K562 (cell line): ENCODE measurements at regions not wholly inside any gene's neighbourhood (a gene's known extent, or its start where the extent isn't known, plus 50 kb on each side); places are given as distances from the start of the nearest gene placed in this dataset.

Source experiments
- BRF1 ChIP-seq: IDR thresholded peaks from 3 replicates; pipeline ENCODE4 v1.6.1; 2011; ENCODE audit warnings: borderline replicate concordance, mild to moderate bottlenecking; ENCODE audit not compliant: insufficient read length; ENCODE audit errors: extremely low read depth
- CSDE1 ChIP-seq, 2 experiments: fragments of 450-650 bp; IDR thresholded peaks; 2 replicates each; pipeline ENCODE4 v1.6.1; 2016; ENCODE audit warnings: mild to moderate bottlenecking in 1 of 2
- E2F5 ChIP-seq: sonication (generic); formaldehyde crosslinking; IDR thresholded peaks from 2 replicates; pipeline ENCODE4 v1.8.0; 2022; ENCODE audit warnings: mild to moderate bottlenecking, missing genetic modification reagents
- JUNB ChIP-seq: fragments of 450-650 bp; formaldehyde crosslinking; conservative IDR thresholded peaks from 2 replicates; pipeline ENCODE4 v1.4.0; 2020; ENCODE audit warnings: mild to moderate bottlenecking
- KAT7 ChIP-seq: sonication (generic); formaldehyde crosslinking; IDR thresholded peaks from 2 replicates; pipeline ENCODE4 v1.8.0; 2022; ENCODE audit warnings: missing genetic modification reagents, mild to moderate bottlenecking, borderline replicate concordance
- MCM7 ChIP-seq, 2 experiments: fragments of 450-650 bp; IDR thresholded peaks; 2 replicates each; pipeline ENCODE4 v1.6.1; 2016 to 2018
- PRPF4 ChIP-seq: fragments of 200-400 bp; formaldehyde crosslinking; IDR thresholded peaks from one replicate; pipeline ENCODE4 v1.6.1; 2017; ENCODE audit warnings: low read length, low read depth, mild to moderate bottlenecking; ENCODE audit not compliant: insufficient read depth, poor library complexity, severe bottlenecking
- PTTG1 ChIP-seq: fragments of 450-650 bp; IDR thresholded peaks from 2 replicates; pipeline ENCODE4 v1.6.1; 2016; ENCODE audit warnings: low read depth, mild to moderate bottlenecking, missing genetic modification characterization, missing compliant biosample characterization
- RUNX1 ChIP-seq: sonication (generic); IDR thresholded peaks from 2 replicates; pipeline ENCODE4 v1.6.1; 2016; ENCODE audit warnings: antibody characterized with exemption, low read depth
- SAFB2 ChIP-seq: fragments of 200-400 bp; formaldehyde crosslinking; IDR thresholded peaks from 2 replicates; pipeline ENCODE4 v1.6.1; 2018; ENCODE audit warnings: borderline replicate concordance, low read length, low read depth, moderate library complexity; ENCODE audit not compliant: severe bottlenecking
- TSC22D4 ChIP-seq: fragments of 450-650 bp; IDR thresholded peaks from 2 replicates; pipeline ENCODE4 v1.6.1; 2016; ENCODE audit warnings: missing genetic modification characterization, missing biosample characterization, control low read depth
- ZKSCAN3 ChIP-seq: fragments of 250-450 bp; sonication (Bioruptor Pico); IDR thresholded peaks from 2 replicates; pipeline ENCODE4 v1.4.0; 2020
- ZNF146 ChIP-seq: IDR thresholded peaks from one replicate; pipeline ENCODE4 v1.6.1; 2018; ENCODE audit warnings: missing compliant biosample characterization; ENCODE audit not compliant: unreplicated experiment
- TF ChIP-seq, protein P1 (sequence below), 2 experiments: fragments of 450-650 bp; formaldehyde crosslinking in 1 of 2; IDR thresholded peaks; 2 replicates each; pipeline versions ENCODE4 v1.4.0 to v1.6.1; 2014 to 2020; ENCODE audit warnings: mild to moderate bottlenecking in 2 of 2, borderline replicate concordance in 1 of 2, low read depth in 1 of 2
- TF ChIP-seq, protein P2 (sequence below): sonication (generic); formaldehyde crosslinking; IDR thresholded peaks from 2 replicates; pipeline ENCODE4 v1.8.0; 2022; ENCODE audit warnings: missing genetic modification reagents, mild to moderate bottlenecking, borderline replicate concordance
- TF ChIP-seq, protein P3 (sequence below): fragments of 450-650 bp; IDR thresholded peaks from 2 replicates; pipeline ENCODE4 v1.6.1; 2017; ENCODE audit warnings: mild to moderate bottlenecking, moderate library complexity

DNA sequence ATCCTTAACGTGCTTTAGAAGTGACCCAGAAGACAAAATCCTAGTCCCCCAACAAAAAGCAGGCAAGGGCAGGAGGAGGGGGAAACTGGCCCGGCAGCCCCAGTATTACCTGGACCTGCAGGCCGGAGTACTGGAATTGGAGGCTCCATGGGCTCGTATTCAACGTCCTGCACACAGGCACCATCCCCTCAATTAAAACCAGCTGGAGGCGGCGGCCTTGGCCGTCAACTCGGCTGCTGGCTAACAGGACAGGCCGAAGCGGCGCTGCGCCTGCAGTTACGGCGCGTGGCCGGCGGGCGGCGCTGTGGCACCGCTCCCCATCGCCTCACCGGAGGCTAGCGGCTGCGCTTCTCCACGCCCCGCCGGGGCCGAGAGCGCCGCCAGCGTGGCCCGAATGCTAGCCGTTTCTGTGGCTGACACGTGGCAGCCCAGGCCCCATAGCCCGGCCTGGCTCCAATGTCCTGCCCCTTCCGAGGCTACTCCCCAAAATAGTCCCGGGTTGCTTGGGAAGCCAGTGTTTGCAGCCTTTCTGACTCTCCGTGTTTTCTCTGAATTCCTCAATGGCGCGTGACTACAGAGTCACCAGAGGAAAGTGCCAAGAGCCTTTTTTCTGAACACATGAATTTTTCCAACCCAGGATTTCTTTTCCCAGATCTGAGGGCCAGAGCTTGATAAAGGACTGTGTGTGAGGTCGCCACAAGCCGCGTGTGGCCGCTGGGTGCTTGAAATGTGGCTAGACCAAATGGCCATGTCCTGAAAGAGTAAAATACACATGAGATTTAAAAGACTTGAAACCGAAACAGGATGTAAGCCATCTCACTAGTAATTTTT is 82.5 kb downstream of the HHIPL2 start (continued):
- TF ChIP-seq, protein P1, sequence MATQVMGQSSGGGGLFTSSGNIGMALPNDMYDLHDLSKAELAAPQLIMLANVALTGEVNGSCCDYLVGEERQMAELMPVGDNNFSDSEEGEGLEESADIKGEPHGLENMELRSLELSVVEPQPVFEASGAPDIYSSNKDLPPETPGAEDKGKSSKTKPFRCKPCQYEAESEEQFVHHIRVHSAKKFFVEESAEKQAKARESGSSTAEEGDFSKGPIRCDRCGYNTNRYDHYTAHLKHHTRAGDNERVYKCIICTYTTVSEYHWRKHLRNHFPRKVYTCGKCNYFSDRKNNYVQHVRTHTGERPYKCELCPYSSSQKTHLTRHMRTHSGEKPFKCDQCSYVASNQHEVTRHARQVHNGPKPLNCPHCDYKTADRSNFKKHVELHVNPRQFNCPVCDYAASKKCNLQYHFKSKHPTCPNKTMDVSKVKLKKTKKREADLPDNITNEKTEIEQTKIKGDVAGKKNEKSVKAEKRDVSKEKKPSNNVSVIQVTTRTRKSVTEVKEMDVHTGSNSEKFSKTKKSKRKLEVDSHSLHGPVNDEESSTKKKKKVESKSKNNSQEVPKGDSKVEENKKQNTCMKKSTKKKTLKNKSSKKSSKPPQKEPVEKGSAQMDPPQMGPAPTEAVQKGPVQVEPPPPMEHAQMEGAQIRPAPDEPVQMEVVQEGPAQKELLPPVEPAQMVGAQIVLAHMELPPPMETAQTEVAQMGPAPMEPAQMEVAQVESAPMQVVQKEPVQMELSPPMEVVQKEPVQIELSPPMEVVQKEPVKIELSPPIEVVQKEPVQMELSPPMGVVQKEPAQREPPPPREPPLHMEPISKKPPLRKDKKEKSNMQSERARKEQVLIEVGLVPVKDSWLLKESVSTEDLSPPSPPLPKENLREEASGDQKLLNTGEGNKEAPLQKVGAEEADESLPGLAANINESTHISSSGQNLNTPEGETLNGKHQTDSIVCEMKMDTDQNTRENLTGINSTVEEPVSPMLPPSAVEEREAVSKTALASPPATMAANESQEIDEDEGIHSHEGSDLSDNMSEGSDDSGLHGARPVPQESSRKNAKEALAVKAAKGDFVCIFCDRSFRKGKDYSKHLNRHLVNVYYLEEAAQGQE (IDR thresholded peaks at IDR 0.05; ENCODE audit: borderline replicate concordance) = peak; percentile 94
- TF ChIP-seq, protein P1 (CRISPR knock-in tag; IDR thresholded peaks at IDR 0.05; ENCODE audit: low read depth) = peak; percentile 68; the same call in 1 of the 2 replicates
- TF ChIP-seq TSC22D4 (tag) (no peak), BRF1 (no peak), ZNF146 (no peak), ZKSCAN3 (CRISPR knock-in tag) (no peak), PTTG1 (no peak), MCM7 (IDR thresholded peaks at IDR 0.05) (no peak), E2F5 (CRISPR knock-in tag) (peak; percentile 98), RUNX1 (0 out of 2 replicates have a peak, but pooled peaks have one; percentile 54), PRPF4 (no peak), SAFB2 (no peak), KAT7 (peak; percentile 92; the same call in 1 of the 2 replicates), JUNB (CRISPR knock-in tag) (no peak), CSDE1 (IDR thresholded peaks at IDR 0.05) (no peak)
- TF ChIP-seq, protein P2, sequence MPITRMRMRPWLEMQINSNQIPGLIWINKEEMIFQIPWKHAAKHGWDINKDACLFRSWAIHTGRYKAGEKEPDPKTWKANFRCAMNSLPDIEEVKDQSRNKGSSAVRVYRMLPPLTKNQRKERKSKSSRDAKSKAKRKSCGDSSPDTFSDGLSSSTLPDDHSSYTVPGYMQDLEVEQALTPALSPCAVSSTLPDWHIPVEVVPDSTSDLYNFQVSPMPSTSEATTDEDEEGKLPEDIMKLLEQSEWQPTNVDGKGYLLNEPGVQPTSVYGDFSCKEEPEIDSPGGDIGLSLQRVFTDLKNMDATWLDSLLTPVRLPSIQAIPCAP (CRISPR knock-in tag) = no peak; the same call in 1 of the 2 replicates
- TF ChIP-seq, protein P3, sequence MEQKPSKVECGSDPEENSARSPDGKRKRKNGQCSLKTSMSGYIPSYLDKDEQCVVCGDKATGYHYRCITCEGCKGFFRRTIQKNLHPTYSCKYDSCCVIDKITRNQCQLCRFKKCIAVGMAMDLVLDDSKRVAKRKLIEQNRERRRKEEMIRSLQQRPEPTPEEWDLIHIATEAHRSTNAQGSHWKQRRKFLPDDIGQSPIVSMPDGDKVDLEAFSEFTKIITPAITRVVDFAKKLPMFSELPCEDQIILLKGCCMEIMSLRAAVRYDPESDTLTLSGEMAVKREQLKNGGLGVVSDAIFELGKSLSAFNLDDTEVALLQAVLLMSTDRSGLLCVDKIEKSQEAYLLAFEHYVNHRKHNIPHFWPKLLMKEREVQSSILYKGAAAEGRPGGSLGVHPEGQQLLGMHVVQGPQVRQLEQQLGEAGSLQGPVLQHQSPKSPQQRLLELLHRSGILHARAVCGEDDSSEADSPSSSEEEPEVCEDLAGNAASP = no peak
